Fibroblast of pulmonary artery (primary cell): ENCODE measurements at regions not wholly inside any gene's neighbourhood (a gene's known extent, or its start where the extent isn't known, plus 50 kb on each side); places are given as distances from the start of the nearest gene placed in this dataset.
"Not testable (repeated sequence)": the region's sequence is repeated elsewhere in the genome, so short reads cannot be mapped to it uniquely, and the experiment has no call there.

Experiments used
- DNase-seq: peaks from one replicate; pipeline ENCODE4 v3.0.0-alpha.2; 2010; ENCODE audit warnings: low read depth
- H3K4me3 ChIP-seq: replicated peaks from 2 replicates; pipeline ENCODE4 v1.5.1; 2011; ENCODE audit warnings: low read depth, mild to moderate bottlenecking, control low read depth, low read length, moderate library complexity
- CTCF ChIP-seq: IDR thresholded peaks from 2 replicates; pipeline ENCODE4 v1.5.1; 2011; ENCODE audit warnings: mild to moderate bottlenecking, control low read depth, low read length, inconsistent platforms; ENCODE audit errors: missing control alignments

- no peak for TF ChIP-seq CTCF
- no peak overlapping the region for H3K4me3 ChIP-seq
Observed at GRCh38 chr2:154507186-154507585, 191.3 kb upstream of the KCNJ3 start.

GRCh38 chr2:154518872-154519271 is 179.6 kb upstream of the KCNJ3 start:
- no peak for TF ChIP-seq CTCF
- no peak for DNase-seq
- no peak overlapping the region for H3K4me3 ChIP-seq

More at GRCh38 chr2:154507186-154507585, 191.3 kb upstream of the KCNJ3 start:
- DNase-seq, result no peak

- not testable (repeated sequence) for H3K4me3 ChIP-seq, DNase-seq
Observed at GRCh38 chr2:154520951-154521350, 177.5 kb upstream of the KCNJ3 start.

- no peak for TF ChIP-seq CTCF
- DNase-seq, result no peak
- H3K4me3 ChIP-seq, result no peak overlapping the region
Observed at GRCh38 chr2:154526234-154526633, 172.3 kb upstream of the KCNJ3 start.

GRCh38 chr2:154527962-154528361 is 170.5 kb upstream of the KCNJ3 start:
- H3K4me3 ChIP-seq, result no peak overlapping the region
- DNase-seq, result no peak
- no peak for TF ChIP-seq CTCF

GRCh38 chr2:154532004-154532403 is 166.5 kb upstream of the KCNJ3 start:
- no peak for DNase-seq
- no peak for TF ChIP-seq CTCF
- no peak overlapping the region for H3K4me3 ChIP-seq

- TF ChIP-seq CTCF, result no peak
- DNase-seq, result no peak
- H3K4me3 ChIP-seq, result no peak overlapping the region
Observed at GRCh38 chr2:154532763-154533162, 165.7 kb upstream of the KCNJ3 start.
